ENCODE measurements at regions not wholly inside any gene's neighbourhood (a gene's known extent, or its start where the extent isn't known, plus 50 kb on each side); places are given as distances from the start of the nearest gene placed in this dataset.

- TF ChIP-seq CTCF (conservative IDR thresholded peaks at IDR 0.05 in 1 of 2, IDR thresholded peaks at IDR 0.05 in 1 of 2; ENCODE audit: low read depth in 1 of 2, low read length in 2 of 2) (no peak), EZH2 (IDR thresholded peaks at IDR 0.05; ENCODE audit: low read length, missing control alignments) (no peak)
Measured at GRCh38 chr2:773256-774160, 96.3 kb upstream of the TMEM18 start.

All from fibroblast of lung (primary cell).